SK-N-SH treated with all-trans-retinoic acid at 6 μM for 48 hours (cell line): ENCODE measurements at regions not wholly inside any gene's neighbourhood (a gene's known extent, or its start where the extent isn't known, plus 50 kb on each side); places are given as distances from the start of the nearest gene placed in this dataset.

Experiments
- ATAC-seq: fragments of 200-7000 bp; cut with Tn5 transposase; 3 replicates; pipeline ENCODE4 v1.9.1; 2020; ENCODE audit warnings: mild to moderate bottlenecking, moderate library complexity
- ARNTL ChIP-seq: fragments of 450-650 bp; formaldehyde crosslinking; IDR thresholded peaks from 2 replicates; pipeline ENCODE4 v1.5.0; 2020; ENCODE audit warnings: low read depth, mild to moderate bottlenecking, moderate library complexity, borderline replicate concordance
- BACH2 ChIP-seq: fragments of 250-450 bp; sonication (Bioruptor Pico); IDR thresholded peaks from 2 replicates; pipeline ENCODE4 v1.9.0; 2021; ENCODE audit warnings: mild to moderate bottlenecking, borderline replicate concordance
- CREB5 ChIP-seq: fragments of 250-450 bp; sonication (Bioruptor Pico); IDR thresholded peaks from 2 replicates; pipeline ENCODE4 v1.5.1; 2020; ENCODE audit warnings: low read depth, mild to moderate bottlenecking, moderate library complexity
- CSDC2 ChIP-seq: fragments of 250-450 bp; sonication (Bioruptor Pico); IDR thresholded peaks from 2 replicates; pipeline ENCODE4 v1.5.0; 2020; ENCODE audit warnings: mild to moderate bottlenecking, moderate library complexity
- CSRNP3 ChIP-seq: fragments of 250-450 bp; sonication (Bioruptor Pico); IDR thresholded peaks from 2 replicates; pipeline ENCODE4 v1.5.1; 2021; ENCODE audit warnings: mild to moderate bottlenecking, moderate library complexity
- ESRRG ChIP-seq: fragments of 250-450 bp; sonication (Bioruptor Pico); IDR thresholded peaks from 2 replicates; pipeline ENCODE4 v1.6.1; 2021; ENCODE audit warnings: mild to moderate bottlenecking
- GLIS3 ChIP-seq: fragments of 250-450 bp; sonication (Bioruptor Pico); IDR thresholded peaks from 2 replicates; pipeline ENCODE4 v1.5.0; 2020; ENCODE audit warnings: mild to moderate bottlenecking, moderate library complexity
- ISL1 ChIP-seq: fragments of 250-450 bp; sonication (Bioruptor Pico); IDR thresholded peaks from 2 replicates; pipeline ENCODE4 v2.1.2; 2022; ENCODE audit warnings: mild to moderate bottlenecking, moderate library complexity
- OSR1 ChIP-seq: fragments of 250-450 bp; sonication (Bioruptor Pico); IDR thresholded peaks from 2 replicates; pipeline ENCODE4 v1.8.0; 2022; ENCODE audit warnings: moderate library complexity, mild to moderate bottlenecking, inconsistent platforms
- POU6F1 ChIP-seq: fragments of 250-450 bp; sonication (Bioruptor Pico); IDR thresholded peaks from 2 replicates; pipeline ENCODE4 v1.8.0; 2021; ENCODE audit warnings: low read depth, mild to moderate bottlenecking, moderate library complexity, borderline replicate concordance
- PPARA ChIP-seq: fragments of 250-450 bp; sonication (Bioruptor Pico); IDR thresholded peaks from 2 replicates; pipeline ENCODE4 v1.5.0; 2020; ENCODE audit warnings: mild to moderate bottlenecking, borderline replicate concordance
- RARB ChIP-seq: fragments of 250-450 bp; sonication (Bioruptor Pico); IDR thresholded peaks from 2 replicates; pipeline ENCODE4 v1.8.0; 2021; ENCODE audit warnings: mild to moderate bottlenecking, moderate library complexity
- SNAI2 ChIP-seq: fragments of 250-450 bp; sonication (Bioruptor Pico); IDR thresholded peaks from 2 replicates; pipeline ENCODE4 v1.5.0; 2020; ENCODE audit warnings: mild to moderate bottlenecking, moderate library complexity
- TOX ChIP-seq: fragments of 250-450 bp; sonication (Bioruptor Pico); IDR thresholded peaks from 2 replicates; pipeline ENCODE4 v1.8.0; 2021; ENCODE audit warnings: mild to moderate bottlenecking, moderate library complexity, borderline replicate concordance
- ZC3H10 ChIP-seq: fragments of 250-450 bp; sonication (Bioruptor Pico); IDR thresholded peaks from 2 replicates; pipeline ENCODE4 v1.5.1; 2021; ENCODE audit warnings: mild to moderate bottlenecking, moderate library complexity
- ZFP3 ChIP-seq: fragments of 250-450 bp; sonication (Bioruptor Pico); IDR thresholded peaks from 2 replicates; pipeline ENCODE4 v1.5.0; 2020; ENCODE audit warnings: mild to moderate bottlenecking, moderate library complexity
- ZFP30 ChIP-seq: fragments of 450-650 bp; formaldehyde crosslinking; IDR thresholded peaks from 2 replicates; pipeline ENCODE4 v1.5.0; 2022; ENCODE audit warnings: mild to moderate bottlenecking, moderate library complexity
- ZNF565 ChIP-seq: fragments of 450-650 bp; formaldehyde crosslinking; conservative IDR thresholded peaks from 2 replicates; pipeline ENCODE4 v1.5.0; 2020; ENCODE audit warnings: low read depth, mild to moderate bottlenecking, moderate library complexity
- ZNF70 ChIP-seq: fragments of 450-650 bp; formaldehyde crosslinking; IDR thresholded peaks from 2 replicates; pipeline ENCODE4 v1.5.0; 2020; ENCODE audit warnings: mild to moderate bottlenecking, moderate library complexity
- ZNF8 ChIP-seq: fragments of 450-650 bp; formaldehyde crosslinking; IDR thresholded peaks from 2 replicates; pipeline ENCODE4 v1.5.0; 2020; ENCODE audit warnings: mild to moderate bottlenecking, moderate library complexity

GRCh38 chr13:39268398-39268797 is 230.1 kb downstream of the NHLRC3 start:
- no peak for ATAC-seq
- TF ChIP-seq SNAI2 (CRISPR knock-in tag): no peak
- no peak for TF ChIP-seq PPARA (CRISPR knock-in tag)
- TF ChIP-seq POU6F1 (CRISPR knock-in tag): no peak
- TF ChIP-seq ZNF565: no peak
- TF ChIP-seq ZFP30: no peak
- no peak for TF ChIP-seq ZNF70 (CRISPR knock-in tag)
- TF ChIP-seq TOX (CRISPR knock-in tag): no peak
- TF ChIP-seq CREB5: no peak
- TF ChIP-seq CSDC2 (CRISPR knock-in tag): no peak
- TF ChIP-seq CSRNP3 (CRISPR knock-in tag): no peak
- TF ChIP-seq OSR1: no peak
- no peak for TF ChIP-seq ESRRG
- TF ChIP-seq ZFP3: no peak
- TF ChIP-seq RARB: no peak
- TF ChIP-seq BACH2 (CRISPR knock-in tag): no peak
- TF ChIP-seq, all 23 proteins: peak for 0

- TF ChIP-seq GLIS3 (CRISPR knock-in tag) (no peak), SNAI2 (CRISPR knock-in tag) (no peak), CREB5 (no peak), ESRRG (no peak), ISL1 (CRISPR knock-in tag) (no peak), ZNF8 (CRISPR knock-in tag) (no peak), POU6F1 (CRISPR knock-in tag) (no peak), BACH2 (CRISPR knock-in tag) (no peak), ZNF70 (CRISPR knock-in tag) (no peak), TOX (CRISPR knock-in tag) (no peak), CSDC2 (CRISPR knock-in tag) (no peak), ZFP3 (no peak)
- TF ChIP-seq, all 23 proteins: peak for 0
- ATAC-seq: no peak
Observed at GRCh38 chr13:39269004-39269403, 230.7 kb downstream of the NHLRC3 start.

- ATAC-seq: no peak
- no peak for TF ChIP-seq ZNF8 (CRISPR knock-in tag)
- no peak for TF ChIP-seq OSR1
- TF ChIP-seq ZC3H10: no peak
- TF ChIP-seq RARB: no peak
- no peak for TF ChIP-seq ZNF565
- TF ChIP-seq, all 23 proteins: peak for 0
Observed at GRCh38 chr13:39269411-39269810, 231.2 kb downstream of the NHLRC3 start.

GRCh38 chr13:39272994-39273393 is 234.7 kb downstream of the NHLRC3 start:
- ATAC-seq: no peak
- TF ChIP-seq ZFP30 (no peak), BACH2 (CRISPR knock-in tag) (no peak), POU6F1 (CRISPR knock-in tag) (no peak), ZFP3 (no peak), GLIS3 (CRISPR knock-in tag) (no peak), ARNTL (CRISPR knock-in tag) (no peak), SNAI2 (CRISPR knock-in tag) (no peak), PPARA (CRISPR knock-in tag) (no peak), CREB5 (no peak)
